Osteocyte (in vitro differentiated cells): ENCODE measurements at regions not wholly inside any gene's neighbourhood (a gene's known extent, or its start where the extent isn't known, plus 50 kb on each side); places are given as distances from the start of the nearest gene placed in this dataset.
"Not testable (repeated sequence)": the region's sequence is repeated elsewhere in the genome, so short reads cannot be mapped to it uniquely, and the experiment has no call there.

ENCODE experiments used
- DNase-seq: peaks from one replicate; pipeline ENCODE4 v3.0.0; 2021; ENCODE audit warnings: mixed read lengths; ENCODE audit not compliant: unreplicated experiment; ENCODE audit errors: extremely low spot score
- H3K27ac Mint-ChIP-seq: one replicate; pipeline ENCODE4 v1.8.0; 2021; ENCODE audit warnings: mild to moderate bottlenecking, mixed read lengths; ENCODE audit not compliant: unreplicated experiment
- H3K27me3 Mint-ChIP-seq: one replicate; pipeline ENCODE4 v1.8.0; 2021; ENCODE audit warnings: mixed read lengths; ENCODE audit not compliant: unreplicated experiment
- H3K36me3 Mint-ChIP-seq: one replicate; pipeline ENCODE4 v1.8.0; 2021; ENCODE audit warnings: mixed read lengths; ENCODE audit not compliant: unreplicated experiment
- H3K4me1 Mint-ChIP-seq: one replicate; pipeline ENCODE4 v1.8.0; 2021; ENCODE audit warnings: mixed read lengths; ENCODE audit not compliant: unreplicated experiment
- H3K4me3 Mint-ChIP-seq: one replicate; pipeline ENCODE4 v1.8.0; 2021; ENCODE audit warnings: mild to moderate bottlenecking, moderate library complexity, mixed read lengths; ENCODE audit not compliant: unreplicated experiment
- H3K9me3 Mint-ChIP-seq: one replicate; pipeline ENCODE4 v1.8.0; 2021; ENCODE audit warnings: mixed read lengths; ENCODE audit not compliant: unreplicated experiment
- CTCF ChIP-seq: fragments of 200-600 bp; sonication (generic); IDR thresholded peaks from 2 replicates; pipeline ENCODE4 v1.5.0; 2021; ENCODE audit warnings: antibody characterized with exemption, mild to moderate bottlenecking, moderate library complexity

- Mint-ChIP-seq H3K27ac (no peak overlapping the region), H3K4me1 (peaks cover 17% of the 10 kb centered on the region), H3K4me3 (no peak overlapping the region), H3K27me3 (no peaks in the 10 kb centered on the region), H3K36me3 (no peaks in the 10 kb centered on the region), H3K9me3 (no peaks in the 10 kb centered on the region)
- no peak for DNase-seq
- TF ChIP-seq CTCF, result no peak
Observed at GRCh38 chr5:56406838-56407237, 173.7 kb upstream of the ANKRD55 start.

GRCh38 chr5:56406221-56406620 lies 173.1 kb upstream of the ANKRD55 start:
- Mint-ChIP-seq H3K27ac (no peak overlapping the region), H3K4me1 (peaks cover 17% of the 10 kb centered on the region), H3K27me3 (no peaks in the 10 kb centered on the region), H3K36me3 (no peaks in the 10 kb centered on the region), H3K4me3 (no peak overlapping the region), H3K9me3 (no peaks in the 10 kb centered on the region)
- DNase-seq, result no peak
- no peak for TF ChIP-seq CTCF

- Mint-ChIP-seq H3K27me3 (no peaks in the 10 kb centered on the region), H3K4me1 (peaks cover 15% of the 10 kb centered on the region), H3K9me3 (no peaks in the 10 kb centered on the region), H3K27ac (no peak overlapping the region), H3K36me3 (no peaks in the 10 kb centered on the region), H3K4me3 (no peak overlapping the region)
- DNase-seq, result no peak
- TF ChIP-seq CTCF, result no peak
Observed at GRCh38 chr5:56405116-56405908, 172.2 kb upstream of the ANKRD55 start.

GRCh38 chr5:56402266-56403220 lies 169.4 kb upstream of the ANKRD55 start:
- Mint-ChIP-seq H3K27ac (no peak overlapping the region), H3K4me3 (no peak overlapping the region), H3K4me1 (peaks cover 3% of the 10 kb centered on the region), H3K27me3 (no peaks in the 10 kb centered on the region), H3K36me3 (no peaks in the 10 kb centered on the region), H3K9me3 (no peaks in the 10 kb centered on the region)
- DNase-seq, result no peak
- no peak for TF ChIP-seq CTCF

- H3K27me3 Mint-ChIP-seq, H3K36me3 Mint-ChIP-seq, DNase-seq, H3K4me1 Mint-ChIP-seq, H3K27ac Mint-ChIP-seq, H3K4me3 Mint-ChIP-seq: not testable (repeated sequence)
- peaks cover 28% of the 10 kb centered on the region for H3K9me3 Mint-ChIP-seq
Observed at GRCh38 chr5:56397796-56398195, 164.7 kb upstream of the ANKRD55 start.
